ENCODE measurements at regions not wholly inside any gene's neighbourhood (a gene's known extent, or its start where the extent isn't known, plus 50 kb on each side); places are given as distances from the start of the nearest gene placed in this dataset.

DNA sequence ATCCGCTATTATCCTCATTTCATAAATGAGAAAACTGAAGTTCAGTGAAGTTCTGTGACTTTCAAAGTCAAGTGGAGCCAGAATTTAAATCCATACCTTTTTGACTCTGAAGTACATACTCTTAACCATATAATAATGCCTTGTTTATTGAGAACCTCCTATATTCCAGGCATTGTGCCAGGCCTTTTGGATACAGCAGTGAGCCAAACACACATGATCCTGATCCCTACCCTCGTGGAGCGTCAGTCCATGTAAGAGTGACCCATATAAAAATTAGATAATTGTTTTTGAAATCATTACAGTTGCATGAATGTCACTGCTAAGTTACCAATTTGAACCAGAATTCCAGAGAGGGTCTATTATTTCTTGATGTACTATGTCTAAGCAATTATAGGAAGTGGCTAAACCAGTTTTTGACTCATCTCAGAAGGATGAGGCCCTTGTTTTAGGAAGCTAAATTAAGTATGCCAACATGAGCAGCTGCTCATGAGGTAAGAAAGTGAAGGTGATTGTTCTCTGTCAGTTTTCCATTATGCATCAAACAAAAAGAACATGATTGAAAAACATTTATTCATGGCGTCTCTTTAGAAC, 289.5 kb downstream of the GLUD2 start:
- TF ChIP-seq RAD21 (IDR thresholded peaks at IDR 0.05) = no peak
- TF ChIP-seq, protein P1, sequence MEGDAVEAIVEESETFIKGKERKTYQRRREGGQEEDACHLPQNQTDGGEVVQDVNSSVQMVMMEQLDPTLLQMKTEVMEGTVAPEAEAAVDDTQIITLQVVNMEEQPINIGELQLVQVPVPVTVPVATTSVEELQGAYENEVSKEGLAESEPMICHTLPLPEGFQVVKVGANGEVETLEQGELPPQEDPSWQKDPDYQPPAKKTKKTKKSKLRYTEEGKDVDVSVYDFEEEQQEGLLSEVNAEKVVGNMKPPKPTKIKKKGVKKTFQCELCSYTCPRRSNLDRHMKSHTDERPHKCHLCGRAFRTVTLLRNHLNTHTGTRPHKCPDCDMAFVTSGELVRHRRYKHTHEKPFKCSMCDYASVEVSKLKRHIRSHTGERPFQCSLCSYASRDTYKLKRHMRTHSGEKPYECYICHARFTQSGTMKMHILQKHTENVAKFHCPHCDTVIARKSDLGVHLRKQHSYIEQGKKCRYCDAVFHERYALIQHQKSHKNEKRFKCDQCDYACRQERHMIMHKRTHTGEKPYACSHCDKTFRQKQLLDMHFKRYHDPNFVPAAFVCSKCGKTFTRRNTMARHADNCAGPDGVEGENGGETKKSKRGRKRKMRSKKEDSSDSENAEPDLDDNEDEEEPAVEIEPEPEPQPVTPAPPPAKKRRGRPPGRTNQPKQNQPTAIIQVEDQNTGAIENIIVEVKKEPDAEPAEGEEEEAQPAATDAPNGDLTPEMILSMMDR (IDR thresholded peaks at IDR 0.05; ENCODE audit: low read depth, low read length, missing input control) = no peak
- TF ChIP-seq, protein P2, sequence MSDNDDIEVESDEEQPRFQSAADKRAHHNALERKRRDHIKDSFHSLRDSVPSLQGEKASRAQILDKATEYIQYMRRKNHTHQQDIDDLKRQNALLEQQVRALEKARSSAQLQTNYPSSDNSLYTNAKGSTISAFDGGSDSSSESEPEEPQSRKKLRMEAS (IDR thresholded peaks at IDR 0.05) = no peak
- TF ChIP-seq EGR1 (IDR thresholded peaks at IDR 0.05; ENCODE audit: low read depth in 2 of 2) = no peak
- TF ChIP-seq, protein P3, sequence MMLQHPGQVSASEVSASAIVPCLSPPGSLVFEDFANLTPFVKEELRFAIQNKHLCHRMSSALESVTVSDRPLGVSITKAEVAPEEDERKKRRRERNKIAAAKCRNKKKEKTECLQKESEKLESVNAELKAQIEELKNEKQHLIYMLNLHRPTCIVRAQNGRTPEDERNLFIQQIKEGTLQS (IDR thresholded peaks at IDR 0.05) = no peak
- no peak for TF ChIP-seq YY1 (IDR thresholded peaks at IDR 0.05)
- no peak for TF ChIP-seq JUND (IDR thresholded peaks at IDR 0.05)
- TF ChIP-seq FOXA1 (IDR thresholded peaks at IDR 0.05) = no peak
- no peak for TF ChIP-seq RXRA (IDR thresholded peaks at IDR 0.05)
